Neural cell (in vitro differentiated cells): ENCODE measurements at regions not wholly inside any gene's neighbourhood (a gene's known extent, or its start where the extent isn't known, plus 50 kb on each side); places are given as distances from the start of the nearest gene placed in this dataset.

Experiments
- CTCF ChIP-seq: fragments of 450-650 bp; IDR thresholded peaks from 2 replicates; pipeline ENCODE4 v1.5.1; 2014; ENCODE audit warnings: antibody characterized with exemption, mild to moderate bottlenecking, moderate library complexity; ENCODE audit not compliant: poor library complexity, severe bottlenecking
- EZH2 ChIP-seq: fragments of 200-600, 300-800 bp; shearing (Covaris generic), sonication (generic); IDR thresholded peaks from 2 replicates; pipeline ENCODE4 v1.6.1; 2014; ENCODE audit warnings: antibody characterized with exemption, low read length, borderline replicate concordance, mild to moderate bottlenecking; ENCODE audit not compliant: insufficient read depth, poor library complexity, severe bottlenecking

DNA sequence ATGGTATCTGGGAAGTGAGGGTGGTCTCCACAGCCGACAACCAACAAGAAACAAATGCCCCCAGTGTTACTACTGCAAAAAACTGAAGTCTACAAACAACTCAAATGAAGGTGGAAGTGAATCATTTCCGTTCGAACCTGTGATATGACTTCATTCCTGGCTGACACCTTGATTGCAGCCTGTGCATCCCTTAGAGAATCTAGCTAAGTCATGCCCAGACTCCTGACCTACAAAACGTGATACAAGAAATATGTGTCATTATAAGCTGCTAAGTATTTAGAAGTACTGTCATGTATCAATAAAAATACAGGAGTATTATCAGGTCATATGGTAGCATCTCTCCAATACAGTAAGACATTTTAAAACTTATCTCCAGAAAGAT is 959.7 kb upstream of the LCORL start:
- TF ChIP-seq CTCF (no peak), EZH2 (no peak)
